Suprapubic skin (tissue), 4 donors: ENCODE measurements at regions not wholly inside any gene's neighbourhood (a gene's known extent, or its start where the extent isn't known, plus 50 kb on each side); places are given as distances from the start of the nearest gene placed in this dataset.

Experiments used
- CTCF ChIP-seq, 2 donors: fragments of 200-600 bp in 1 of 2; fragments of 450-650 bp in 1 of 2; sonication (generic) in 1 of 2; IDR thresholded peaks; one replicate each; pipeline ENCODE4 v1.5.1; 2016 to 2019; ENCODE audit warnings: antibody characterized with exemption in 2 of 2, mild to moderate bottlenecking in 1 of 2, moderate library complexity in 1 of 2
- POLR2A ChIP-seq, 2 donors: fragments of 450-650 bp; IDR thresholded peaks; one replicate each; pipeline ENCODE4 v1.6.1; 2017; ENCODE audit warnings: antibody characterized with exemption in 2 of 2, mild to moderate bottlenecking in 2 of 2, moderate library complexity in 2 of 2
- POLR2AphosphoS5 ChIP-seq, 3 donors: sonication (generic); formaldehyde crosslinking; IDR thresholded peaks; one replicate each; pipeline ENCODE4 v1.6.1; 2017; ENCODE audit warnings: antibody characterized with exemption in 3 of 3

GRCh38 chr2:103526757-103527156, 764.9 kb downstream of the TMEM182 start:
- no peak for TF ChIP-seq CTCF (IDR thresholded peaks at IDR 0.05)
- TF ChIP-seq POLR2A (IDR thresholded peaks at IDR 0.05), result no peak
- no peak for TF ChIP-seq POLR2AphosphoS5 (IDR thresholded peaks at IDR 0.05)
